HEK293 (cell line): ENCODE measurements at regions not wholly inside any gene's neighbourhood (a gene's known extent, or its start where the extent isn't known, plus 50 kb on each side); places are given as distances from the start of the nearest gene placed in this dataset.

Experiments
- CTCF ChIA-PET: fragments of 350-600 bp; formaldehyde crosslinking; extraction: SDS; loops from one replicate; lab custom pipeline; 2021; ENCODE audit warnings: antibody characterized with exemption; lab: Yijun Ruan, JAX
- POLR2A ChIA-PET: fragments of 300-600 bp; formaldehyde crosslinking; extraction: SDS; loops from one replicate; lab custom pipeline; 2020; ENCODE audit warnings: antibody characterized with exemption, inconsistent platforms; lab: Yijun Ruan, JAX
- H3K27ac ChIP-seq: fragments of 200-500 bp; sonication (Bioruptor generic); 2 replicates; pipeline ENCODE4 v1.5.1; 2014; ENCODE audit warnings: low read depth, low read length, control low read depth, inconsistent platforms; ENCODE audit errors: extremely low read depth
- H3K36me3 ChIP-seq, 2 experiments: fragments of 200-500 bp in 1 of 2; sonication (Bioruptor generic) in 1 of 2; 1 replicate in 1 of 2; 2 replicates in 1 of 2; pipeline ENCODE4 v1.5.1; 2014 to 2017; ENCODE audit warnings: inconsistent platforms in 2 of 2, low read length in 2 of 2; ENCODE audit not compliant: control insufficient read depth in 2 of 2, insufficient read depth in 1 of 2
- H3K4me1 ChIP-seq: fragments of 200-500 bp; sonication (Bioruptor generic); 2 replicates; pipeline ENCODE4 v1.5.1; 2014; ENCODE audit warnings: mild to moderate bottlenecking, low read length, inconsistent platforms; ENCODE audit not compliant: control insufficient read depth, insufficient read depth
- H3K4me3 ChIP-seq: 2 replicates; pipeline ENCODE4 v1.5.1; 2011; ENCODE audit warnings: low read depth, mild to moderate bottlenecking, control low read depth, low read length, moderate library complexity
- H3K9me3 ChIP-seq: fragments of 200-500 bp; sonication (Bioruptor generic); 2 replicates; pipeline ENCODE4 v1.5.1; 2014; ENCODE audit warnings: low read depth, low read length, inconsistent platforms; ENCODE audit not compliant: control insufficient read depth, insufficient read depth
- GLI2 ChIP-seq: fragments of 450-650 bp; formaldehyde crosslinking; IDR thresholded peaks from 2 replicates; pipeline ENCODE4; 2017; ENCODE audit warnings: missing biosample characterization, missing genetic modification characterization, low read depth, borderline replicate concordance
- HOXC10 ChIP-seq: sonication (generic); formaldehyde crosslinking; IDR thresholded peaks from 2 replicates; pipeline ENCODE4 v1.8.1; 2023; ENCODE audit warnings: mild to moderate bottlenecking, missing genetic modification reagents
- HOXD13 ChIP-seq: sonication (generic); formaldehyde crosslinking; IDR thresholded peaks from 2 replicates; pipeline ENCODE4 v1.8.0; 2022; ENCODE audit warnings: missing genetic modification reagents, borderline replicate concordance
- REPIN1 ChIP-seq: fragments of 450-650 bp; formaldehyde crosslinking; IDR thresholded peaks from 2 replicates; pipeline ENCODE4 v1.5.1; 2017; ENCODE audit warnings: missing biosample characterization, missing genetic modification characterization, low read depth
- ZBTB1 ChIP-seq: fragments of 450-650 bp; formaldehyde crosslinking; IDR thresholded peaks from 2 replicates; pipeline ENCODE4 v1.5.1; 2016; ENCODE audit warnings: missing biosample characterization, missing genetic modification characterization
- ZEB2 ChIP-seq: fragments of 450-650 bp; formaldehyde crosslinking; IDR thresholded peaks from 2 replicates; pipeline ENCODE4 v1.5.1; 2016; ENCODE audit warnings: missing biosample characterization, missing genetic modification characterization
- ZFP3 ChIP-seq: fragments of 450-650 bp; formaldehyde crosslinking; IDR thresholded peaks from 2 replicates; pipeline ENCODE4 v1.5.1; 2016; ENCODE audit warnings: low read depth, missing biosample characterization, missing genetic modification characterization
- ZNF138 ChIP-seq: fragments of 450-650 bp; formaldehyde crosslinking; IDR thresholded peaks from 2 replicates; pipeline ENCODE4 v1.5.1; 2016; ENCODE audit warnings: missing biosample characterization, missing genetic modification characterization, borderline replicate concordance
- ZNF16 ChIP-seq: fragments of 450-650 bp; formaldehyde crosslinking; IDR thresholded peaks from 2 replicates; pipeline ENCODE4 v1.5.1; 2016; ENCODE audit warnings: low read depth, missing biosample characterization, missing genetic modification characterization
- ZNF175 ChIP-seq: fragments of 450-650 bp; formaldehyde crosslinking; IDR thresholded peaks from 2 replicates; pipeline ENCODE4 v1.5.1; 2016; ENCODE audit warnings: missing biosample characterization, missing genetic modification characterization
- ZNF184 ChIP-seq: fragments of 450-650 bp; IDR thresholded peaks from 2 replicates; pipeline ENCODE4 v1.5.1; 2018; ENCODE audit warnings: missing biosample characterization, mild to moderate bottlenecking, missing genetic modification characterization
- ZNF202 ChIP-seq: fragments of 450-650 bp; formaldehyde crosslinking; IDR thresholded peaks from 2 replicates; pipeline ENCODE4 v1.5.1; 2016; ENCODE audit warnings: missing biosample characterization, missing genetic modification characterization, borderline replicate concordance
- ZNF23 ChIP-seq: fragments of 450-650 bp; formaldehyde crosslinking; IDR thresholded peaks from 2 replicates; pipeline ENCODE4 v1.5.1; 2016; ENCODE audit warnings: missing biosample characterization, missing genetic modification characterization, borderline replicate concordance
- ZNF248 ChIP-seq: fragments of 450-650 bp; formaldehyde crosslinking; IDR thresholded peaks from 2 replicates; pipeline ENCODE4 v1.5.1; 2017; ENCODE audit warnings: missing biosample characterization, missing genetic modification characterization
- ZNF366 ChIP-seq: fragments of 450-650 bp; formaldehyde crosslinking; conservative IDR thresholded peaks from 2 replicates; pipeline ENCODE4 v1.5.1; 2016; ENCODE audit warnings: missing biosample characterization, missing genetic modification characterization
- ZNF398 ChIP-seq: fragments of 450-650 bp; formaldehyde crosslinking; IDR thresholded peaks from 2 replicates; pipeline ENCODE4 v1.5.1; 2017; ENCODE audit warnings: missing biosample characterization, missing genetic modification characterization
- ZNF555 ChIP-seq: fragments of 450-650 bp; formaldehyde crosslinking; conservative IDR thresholded peaks from 2 replicates; pipeline ENCODE4 v1.5.1; 2017; ENCODE audit warnings: missing biosample characterization, mild to moderate bottlenecking, missing genetic modification characterization, inconsistent platforms
- ZNF561 ChIP-seq: fragments of 450-650 bp; IDR thresholded peaks from 2 replicates; pipeline ENCODE4 v1.5.1; 2018; ENCODE audit warnings: missing biosample characterization, missing genetic modification characterization, borderline replicate concordance
- ZNF610 ChIP-seq: fragments of 450-650 bp; formaldehyde crosslinking; IDR thresholded peaks from 2 replicates; pipeline ENCODE4 v1.5.1; 2016; ENCODE audit warnings: missing biosample characterization, missing genetic modification characterization, borderline replicate concordance
- ZNF621 ChIP-seq: fragments of 450-650 bp; formaldehyde crosslinking; IDR thresholded peaks from 2 replicates; pipeline ENCODE4 v1.5.1; 2017; ENCODE audit warnings: missing biosample characterization, missing genetic modification characterization
- ZNF677 ChIP-seq: fragments of 450-650 bp; IDR thresholded peaks from 2 replicates; pipeline ENCODE4 v1.5.0; 2018; ENCODE audit warnings: missing biosample characterization, mild to moderate bottlenecking, missing genetic modification characterization, moderate library complexity
- ZNF76 ChIP-seq: fragments of 450-650 bp; formaldehyde crosslinking; IDR thresholded peaks from 2 replicates; pipeline ENCODE4; 2016; ENCODE audit warnings: low read depth, missing biosample characterization, missing genetic modification characterization, borderline replicate concordance
- TF ChIP-seq, protein P1 (sequence below): fragments of 450-650 bp; formaldehyde crosslinking; IDR thresholded peaks from 2 replicates; pipeline ENCODE4 v1.5.1; 2016; ENCODE audit warnings: missing biosample characterization, missing genetic modification characterization
- TF ChIP-seq, protein P2 (sequence below): sonication (generic); formaldehyde crosslinking; IDR thresholded peaks from 2 replicates; pipeline ENCODE4 v1.8.1; 2022; ENCODE audit warnings: mild to moderate bottlenecking, moderate library complexity, missing genetic modification reagents

DNA sequence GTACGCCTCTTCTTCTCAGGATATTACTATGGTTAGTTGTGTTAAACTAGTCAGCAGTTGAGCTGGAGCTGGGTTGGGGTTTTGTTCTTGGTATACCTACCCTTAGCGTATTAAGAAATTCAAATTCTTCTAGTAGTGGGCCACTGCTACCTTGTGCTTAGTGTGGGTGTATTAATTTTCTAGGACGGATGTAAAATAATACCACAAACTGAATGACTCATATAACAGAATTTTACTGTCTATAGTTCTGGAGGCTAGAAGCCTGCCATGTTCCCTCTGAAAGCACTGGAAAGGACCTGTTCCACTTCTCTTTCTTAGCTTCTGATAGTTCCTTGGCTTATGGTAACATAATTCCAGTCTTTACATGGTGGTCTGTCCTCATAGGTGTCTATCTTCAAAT, 1274.7 kb downstream of the ADGRL3 start:
- no peak overlapping the region for H3K4me3 ChIP-seq
- H3K27ac ChIP-seq, result no peak overlapping the region
- H3K4me1 ChIP-seq, result no peaks in the 10 kb centered on the region
- CTCF ChIA-PET, result no interaction called here
- TF ChIP-seq ZNF248 (no peak), ZNF610 (no peak), ZNF16 (no peak), ZEB2 (tag by site-specific recombination) (no peak), HOXD13 (CRISPR knock-in tag) (no peak)
- TF ChIP-seq, protein P1, sequence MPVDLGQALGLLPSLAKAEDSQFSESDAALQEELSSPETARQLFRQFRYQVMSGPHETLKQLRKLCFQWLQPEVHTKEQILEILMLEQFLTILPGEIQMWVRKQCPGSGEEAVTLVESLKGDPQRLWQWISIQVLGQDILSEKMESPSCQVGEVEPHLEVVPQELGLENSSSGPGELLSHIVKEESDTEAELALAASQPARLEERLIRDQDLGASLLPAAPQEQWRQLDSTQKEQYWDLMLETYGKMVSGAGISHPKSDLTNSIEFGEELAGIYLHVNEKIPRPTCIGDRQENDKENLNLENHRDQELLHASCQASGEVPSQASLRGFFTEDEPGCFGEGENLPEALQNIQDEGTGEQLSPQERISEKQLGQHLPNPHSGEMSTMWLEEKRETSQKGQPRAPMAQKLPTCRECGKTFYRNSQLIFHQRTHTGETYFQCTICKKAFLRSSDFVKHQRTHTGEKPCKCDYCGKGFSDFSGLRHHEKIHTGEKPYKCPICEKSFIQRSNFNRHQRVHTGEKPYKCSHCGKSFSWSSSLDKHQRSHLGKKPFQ (tag by site-specific recombination), result no peak
- POLR2A ChIA-PET, result no interaction called here
- no peaks in the 10 kb centered on the region for H3K9me3 ChIP-seq
- H3K36me3 ChIP-seq, result no peaks in the 10 kb centered on the region

DNA sequence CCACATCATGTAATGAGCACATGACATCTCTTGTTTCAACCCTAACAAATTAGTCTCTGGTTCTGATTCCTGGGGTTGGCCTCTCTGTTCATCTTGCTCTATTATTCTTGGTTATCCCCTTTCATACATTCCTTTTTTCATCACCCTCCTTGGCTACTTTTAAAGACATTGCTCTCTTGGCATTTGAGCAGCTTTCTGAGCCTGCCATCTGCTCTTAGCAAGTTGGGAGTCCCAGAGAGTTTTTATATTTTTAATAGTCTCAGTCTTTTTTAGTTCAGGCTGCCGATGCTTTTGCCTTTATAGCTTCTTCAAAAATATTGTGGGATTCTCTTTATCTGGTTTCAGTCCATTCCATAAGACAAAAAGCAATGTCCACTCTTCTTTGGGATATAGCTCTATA, 1270.9 kb downstream of the ADGRL3 start:
- Histone ChIP-seq H3K9me3 (no peaks in the 10 kb centered on the region), H3K4me3 (no peak overlapping the region), H3K4me1 (no peaks in the 10 kb centered on the region), H3K27ac (no peak overlapping the region), H3K36me3 (no peaks in the 10 kb centered on the region)
- CTCF ChIA-PET, result no interaction called here
- no peak for TF ChIP-seq ZNF561
- TF ChIP-seq ZNF398, result no peak
- POLR2A ChIA-PET, result no interaction called here

- no peak for TF ChIP-seq ZNF366 (tag by site-specific recombination)
- H3K4me3 ChIP-seq, result no peak overlapping the region
- no peaks in the 10 kb centered on the region for H3K4me1 ChIP-seq
- ChIA-PET CTCF (no interaction called here), POLR2A (no interaction called here)
- no peaks in the 10 kb centered on the region for H3K9me3 ChIP-seq
- H3K36me3 ChIP-seq, result no peaks in the 10 kb centered on the region
- H3K27ac ChIP-seq, result no peak overlapping the region
These were observed 1270.4 kb downstream of the ADGRL3 start for GRCh38 chr4:62470421-62470983.

- POLR2A ChIA-PET, result no interaction called here
- Histone ChIP-seq H3K4me3 (no peak overlapping the region), H3K27ac (no peak overlapping the region), H3K9me3 (no peaks in the 10 kb centered on the region), H3K36me3 (no peaks in the 10 kb centered on the region), H3K4me1 (no peaks in the 10 kb centered on the region)
- CTCF ChIA-PET, result interaction anchor here (0.7 kb wide), 1 partner anchor 21 kb away, joined by 3 read pairs; no protein-coding TSS in a partner anchor
- no peak for TF ChIP-seq ZNF202 (tag by site-specific recombination)
- TF ChIP-seq HOXC10 (CRISPR knock-in tag), result no peak
- no peak for TF ChIP-seq ZNF76 (tag by site-specific recombination)
- TF ChIP-seq ZNF23 (tag by site-specific recombination), result no peak
- TF ChIP-seq ZNF184, result no peak
- no peak for TF ChIP-seq ZBTB1
- TF ChIP-seq ZNF555 (tag by site-specific recombination), result no peak
- TF ChIP-seq REPIN1 (tag by site-specific recombination), result no peak
- no peak for TF ChIP-seq ZNF621 (tag by site-specific recombination)
- no peak for TF ChIP-seq ZNF175 (tag by site-specific recombination)
- TF ChIP-seq ZNF677 (tag by site-specific recombination), result no peak
- TF ChIP-seq ZFP3, result no peak
- no peak for TF ChIP-seq ZNF138
- no peak for TF ChIP-seq ZNF366 (tag by site-specific recombination)
- TF ChIP-seq GLI2 (tag by site-specific recombination), result no peak
- TF ChIP-seq, protein P2, sequence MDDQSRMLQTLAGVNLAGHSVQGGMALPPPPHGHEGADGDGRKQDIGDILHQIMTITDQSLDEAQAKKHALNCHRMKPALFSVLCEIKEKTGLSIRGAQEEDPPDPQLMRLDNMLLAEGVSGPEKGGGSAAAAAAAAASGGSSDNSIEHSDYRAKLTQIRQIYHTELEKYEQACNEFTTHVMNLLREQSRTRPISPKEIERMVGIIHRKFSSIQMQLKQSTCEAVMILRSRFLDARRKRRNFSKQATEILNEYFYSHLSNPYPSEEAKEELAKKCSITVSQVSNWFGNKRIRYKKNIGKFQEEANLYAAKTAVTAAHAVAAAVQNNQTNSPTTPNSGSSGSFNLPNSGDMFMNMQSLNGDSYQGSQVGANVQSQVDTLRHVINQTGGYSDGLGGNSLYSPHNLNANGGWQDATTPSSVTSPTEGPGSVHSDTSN (CRISPR knock-in tag), result no peak
- TF ChIP-seq, all 188 proteins: peak for 0
These were observed 1269.9 kb downstream of the ADGRL3 start for GRCh38 chr4:62470020-62470419.
